MV-4-11 (cell line): ENCODE measurements at regions not wholly inside any gene's neighbourhood (a gene's known extent, or its start where the extent isn't known, plus 50 kb on each side); places are given as distances from the start of the nearest gene placed in this dataset.

Experiments
- DNase-seq: peaks from one replicate; lab custom pipeline; 2025; lab: John Stamatoyannopoulos, UW

DNA sequence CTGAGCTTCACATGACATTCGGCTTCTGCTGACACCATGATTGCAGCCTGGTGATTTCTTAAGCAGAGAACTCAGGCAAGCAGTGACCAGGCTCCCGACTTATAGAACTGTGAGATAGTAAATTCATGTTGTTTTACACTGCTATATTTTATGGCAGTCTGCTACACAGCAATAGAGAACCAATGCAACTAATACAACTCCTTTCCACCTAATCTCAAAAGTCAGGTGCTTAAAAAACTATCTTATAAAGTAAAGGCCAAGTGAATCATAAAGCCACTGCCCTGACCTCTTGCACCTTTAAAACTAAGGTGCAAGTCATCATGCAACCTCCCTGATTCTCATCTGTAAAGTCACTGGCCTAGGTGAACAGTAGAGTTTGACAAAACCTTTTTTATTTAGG is 95.3 kb upstream of the GLS start:
- DNase-seq: no peak

DNA sequence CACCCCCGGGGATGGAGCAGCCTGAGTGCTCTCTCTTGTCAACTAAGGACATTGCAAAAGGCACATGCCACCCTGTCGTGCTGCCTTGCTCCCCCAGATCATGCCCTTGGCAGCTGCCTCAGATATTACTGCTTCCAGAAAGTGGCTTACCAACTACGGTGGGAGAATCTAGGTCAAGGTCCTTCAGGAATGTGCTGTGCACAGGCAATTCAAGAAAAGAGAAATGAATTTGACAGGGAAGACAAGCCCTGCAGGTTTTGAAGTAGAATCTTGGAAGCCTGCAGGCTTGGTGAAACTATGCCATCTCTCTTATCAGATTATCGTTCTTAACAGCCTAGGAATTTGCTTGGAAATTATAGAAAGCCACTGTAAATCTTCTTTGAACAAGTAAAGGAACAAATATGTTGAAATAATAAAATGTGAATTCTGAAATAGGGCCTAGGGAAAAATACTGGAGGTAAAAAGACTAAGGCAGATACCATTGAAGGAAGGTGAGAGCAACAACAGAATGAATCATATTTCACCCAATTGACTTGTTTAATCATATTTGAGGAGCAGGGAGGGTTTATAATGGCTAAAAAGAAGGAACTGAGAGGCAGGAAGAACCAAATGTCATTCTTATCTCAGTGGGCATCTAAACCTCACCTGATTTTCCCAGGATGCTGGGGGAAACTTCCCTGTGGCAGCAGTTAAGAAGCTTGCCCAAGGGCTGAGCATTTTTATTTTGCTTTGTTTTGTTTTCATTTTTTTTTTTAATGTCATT is 94.0 kb upstream of the GLS start:
- no peak for DNase-seq

DNA sequence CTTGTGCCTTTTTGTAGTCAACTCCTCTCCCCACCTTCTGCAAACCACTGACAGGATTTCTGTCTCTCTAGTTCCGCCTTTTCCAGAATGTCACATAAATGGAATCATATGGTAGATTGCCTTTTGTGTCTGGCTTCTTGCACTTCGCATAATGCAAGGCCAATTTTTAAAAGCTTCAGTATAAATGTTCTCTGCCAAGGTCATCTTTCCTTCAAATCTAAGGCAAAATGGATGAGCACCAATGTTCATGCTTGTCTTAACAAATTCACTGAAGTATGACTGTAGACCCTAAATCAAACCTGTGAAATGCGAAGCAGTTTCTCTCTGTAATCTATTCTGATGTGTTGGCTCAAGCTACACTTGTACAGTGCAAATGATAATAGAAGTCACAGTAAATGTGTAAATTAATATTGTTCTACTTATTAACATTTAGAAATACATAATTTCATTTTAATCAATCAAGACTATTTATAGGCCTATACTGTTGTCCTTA is 92.8 kb upstream of the GLS start:
- no peak for DNase-seq

DNA sequence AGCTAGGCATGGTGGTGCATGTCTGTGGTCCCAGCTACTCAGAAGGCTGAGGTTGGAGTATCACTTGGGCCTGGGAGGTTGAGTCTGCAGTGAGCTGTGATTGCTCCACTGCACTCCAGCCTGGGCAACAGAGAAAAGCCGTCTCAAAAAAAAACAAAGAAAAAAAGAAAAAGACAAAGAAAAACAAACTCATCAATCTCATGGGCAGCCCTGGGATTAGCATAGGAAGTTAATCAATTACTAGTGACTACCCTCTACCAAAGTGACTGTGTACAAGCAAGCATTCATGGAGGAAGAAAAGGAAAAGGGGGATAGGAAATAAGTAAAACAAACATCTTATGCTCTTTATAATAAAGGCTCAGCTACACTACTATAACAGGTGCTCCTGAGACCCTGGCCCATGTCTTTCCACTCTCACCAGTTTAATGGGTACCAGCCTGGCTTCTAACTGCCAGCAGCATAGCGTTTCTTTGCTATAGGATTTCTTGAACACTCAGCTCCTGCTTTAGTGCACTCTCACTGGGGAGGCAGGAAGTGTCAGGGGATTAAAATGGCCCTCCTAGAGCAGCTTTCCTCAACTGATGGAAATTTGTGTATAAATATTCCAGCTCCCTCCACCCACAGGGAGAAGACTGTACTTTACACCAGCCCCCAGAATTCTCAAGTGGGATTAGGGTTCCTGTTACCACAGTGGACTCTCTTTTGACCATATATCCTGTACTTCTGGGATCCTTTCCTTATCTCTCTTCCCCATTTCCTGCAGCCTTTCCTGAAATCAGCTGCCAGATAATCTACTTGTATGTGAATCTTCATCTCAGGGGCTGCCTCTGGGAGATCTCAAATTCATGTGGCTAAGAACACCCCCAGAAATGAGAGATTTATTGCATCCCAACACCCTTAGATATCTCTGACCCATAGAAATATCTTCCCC is 91.3 kb upstream of the GLS start:
- DNase-seq: no peak

DNA sequence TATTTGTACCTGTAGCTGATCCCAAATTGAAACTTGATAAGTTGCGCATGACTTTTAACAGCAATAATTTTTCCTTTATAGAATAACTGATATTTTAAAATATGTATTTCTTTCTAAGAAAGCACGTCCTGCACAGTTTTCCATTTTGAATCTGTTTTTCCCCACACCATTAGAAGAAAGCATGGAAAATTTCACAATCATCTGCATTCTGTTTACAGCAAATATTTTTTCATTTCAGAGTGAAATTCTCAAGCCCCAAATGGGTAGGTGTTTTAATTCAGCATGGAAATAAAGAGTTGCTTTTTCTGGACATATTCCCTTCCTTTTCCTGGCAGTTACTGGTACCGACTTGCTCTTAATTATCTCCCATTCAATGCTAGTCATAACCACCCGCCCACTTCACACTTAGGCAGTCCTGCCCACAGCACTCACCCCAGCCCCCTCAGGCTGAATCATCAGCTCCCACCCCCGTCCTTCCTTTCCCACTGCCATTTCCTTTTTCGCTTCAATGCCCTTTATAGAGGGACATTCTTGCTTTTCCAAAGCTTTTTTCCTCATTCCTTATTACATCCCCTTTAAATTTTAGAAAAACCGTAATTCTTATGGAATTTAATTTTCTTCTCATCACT is 89.2 kb upstream of the GLS start:
- peak; percentile 9 for DNase-seq

DNA sequence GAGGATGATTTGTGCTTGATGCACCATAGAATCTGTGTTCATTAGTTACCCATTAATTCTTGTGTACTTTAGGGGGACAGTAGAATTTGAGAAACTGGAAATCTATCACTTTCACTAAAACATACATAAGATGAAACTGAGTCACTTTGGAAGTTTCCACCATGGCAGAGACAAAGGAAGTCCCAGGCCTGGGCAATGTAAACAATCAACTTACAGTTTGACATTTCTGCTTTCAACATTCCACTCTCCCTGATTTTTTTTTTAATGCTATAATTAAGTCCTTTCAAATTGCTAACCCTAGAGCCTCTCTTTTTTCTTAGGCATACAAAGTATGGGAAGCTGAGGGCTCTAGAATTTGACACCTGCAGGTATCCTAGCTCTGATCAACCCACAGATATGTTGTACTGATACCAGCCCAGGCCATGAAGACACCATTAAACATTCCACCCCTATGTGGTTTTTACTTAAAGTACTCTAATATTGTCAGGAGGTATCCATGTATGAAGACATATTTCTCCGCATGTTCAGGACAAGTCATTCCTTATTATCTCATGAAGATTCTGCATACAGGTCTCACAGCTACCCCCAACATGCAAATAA is 88.5 kb upstream of the GLS start:
- DNase-seq: no peak

DNA sequence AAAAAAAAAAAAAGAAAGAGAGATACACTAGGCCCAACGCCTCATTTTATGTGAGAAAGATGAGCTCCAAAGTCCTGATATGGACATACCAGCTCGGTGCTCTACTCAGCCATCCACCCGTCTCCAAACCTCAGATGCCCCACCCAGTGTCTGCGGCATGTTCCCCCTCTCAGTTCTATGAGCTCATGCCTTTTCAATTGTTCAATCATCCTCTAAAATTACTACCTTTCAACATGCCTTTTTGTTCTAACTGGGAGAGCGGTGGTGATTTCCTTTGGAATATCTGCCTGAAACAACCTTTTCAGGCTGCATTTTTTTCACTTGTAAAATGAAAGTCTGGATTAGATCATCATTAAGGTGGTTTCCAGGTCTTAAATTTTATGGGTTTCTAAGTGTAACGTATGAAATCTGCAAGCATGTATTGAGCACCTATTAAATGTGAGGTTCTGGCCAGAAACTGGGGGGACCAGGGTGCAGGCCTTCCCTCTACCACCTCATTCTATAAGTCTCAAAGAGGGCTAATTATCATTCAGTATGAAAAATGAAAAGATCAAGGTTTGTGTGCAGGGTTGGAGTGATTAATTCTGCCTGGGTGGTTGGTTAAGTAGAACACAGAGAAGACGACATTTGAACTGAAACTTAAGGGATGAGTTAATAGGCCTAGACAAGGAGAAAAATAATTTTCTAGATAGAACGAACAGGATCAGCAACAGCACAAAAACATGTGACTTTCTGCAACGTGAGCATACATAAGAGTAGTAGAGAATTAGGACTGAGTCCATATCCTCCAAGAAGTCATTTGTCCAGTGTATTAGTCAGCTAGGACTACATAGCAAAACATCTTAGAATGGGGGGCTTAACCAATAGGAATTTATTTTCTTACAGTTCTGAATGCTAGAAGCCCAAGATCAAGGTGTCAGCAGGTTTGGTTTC is 87.4 kb upstream of the GLS start:
- no peak for DNase-seq

DNA sequence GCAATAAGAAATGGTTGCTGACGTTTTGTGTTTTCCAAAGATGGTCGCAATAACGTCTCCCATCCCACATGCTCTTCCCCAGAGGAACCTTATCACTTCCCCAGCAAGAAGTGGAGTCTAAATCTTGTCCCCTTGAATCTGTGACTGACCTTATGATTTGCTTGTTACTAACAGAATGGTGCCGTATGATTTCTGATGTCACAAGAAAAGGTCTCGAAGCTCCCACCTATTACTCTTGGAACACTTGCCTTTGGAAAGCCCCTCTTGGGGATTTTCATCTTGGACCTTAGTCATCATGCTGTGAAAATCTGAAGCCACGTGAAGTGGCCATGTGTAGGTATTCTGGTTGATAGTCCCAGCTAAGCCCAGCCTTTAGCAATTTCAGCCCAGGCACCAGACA is 86.2 kb upstream of the GLS start:
- DNase-seq: no peak

DNA sequence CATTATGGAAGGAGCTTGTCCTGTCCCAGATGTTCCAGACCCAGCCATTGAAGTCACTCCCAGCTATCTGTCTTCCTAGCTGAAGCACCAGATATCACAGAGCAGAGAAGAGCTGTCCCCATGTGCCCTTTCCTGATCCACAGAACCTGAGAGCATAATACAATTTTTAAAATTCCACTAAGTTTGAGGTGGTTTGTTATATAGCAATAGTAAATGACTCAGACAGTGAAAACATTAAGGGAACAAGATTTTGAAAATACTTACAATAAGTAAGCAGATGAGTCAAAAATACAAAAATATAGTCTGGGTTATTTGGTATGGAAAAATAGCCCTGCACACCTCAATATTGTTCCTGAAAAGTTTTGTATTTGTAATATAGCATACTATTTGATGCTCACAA is 85.8 kb upstream of the GLS start:
- no peak for DNase-seq

DNA sequence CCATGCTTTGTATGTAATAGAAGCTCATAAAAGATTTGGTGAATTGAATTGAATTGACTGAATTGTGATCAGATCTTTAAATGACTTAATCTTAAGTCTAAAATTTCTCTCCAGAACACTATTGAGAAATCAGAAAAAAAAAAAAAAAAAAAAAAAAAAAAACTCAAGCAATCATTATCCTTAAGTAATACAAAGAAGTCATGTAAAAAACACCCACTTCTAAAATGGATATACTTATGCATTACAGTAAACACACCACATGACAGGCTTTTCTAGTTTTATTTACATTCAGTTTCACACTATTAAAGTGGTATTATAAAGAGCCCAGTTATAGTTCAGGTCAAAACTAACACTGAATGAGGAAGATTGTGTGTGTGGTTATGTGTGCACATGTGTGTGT is 84.9 kb upstream of the GLS start:
- DNase-seq: no peak

DNA sequence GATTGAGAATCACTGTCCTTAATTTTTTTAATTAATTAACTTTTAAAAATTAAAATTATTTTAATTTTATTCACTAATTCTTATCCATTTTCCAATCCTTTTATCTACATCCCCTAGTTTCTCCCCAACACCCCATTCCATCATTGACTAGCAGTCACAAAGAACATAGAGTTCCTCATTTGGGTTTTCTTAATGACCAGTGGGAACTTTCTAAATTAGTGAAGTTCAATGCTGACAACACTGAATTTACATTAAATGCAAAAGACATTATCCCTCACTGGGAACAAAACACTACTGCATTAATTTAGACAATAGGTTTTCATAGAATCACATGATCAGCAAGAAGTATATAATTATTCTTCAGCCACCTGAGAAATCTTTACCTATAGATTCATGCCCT is 80.6 kb upstream of the GLS start:
- DNase-seq: no peak

DNA sequence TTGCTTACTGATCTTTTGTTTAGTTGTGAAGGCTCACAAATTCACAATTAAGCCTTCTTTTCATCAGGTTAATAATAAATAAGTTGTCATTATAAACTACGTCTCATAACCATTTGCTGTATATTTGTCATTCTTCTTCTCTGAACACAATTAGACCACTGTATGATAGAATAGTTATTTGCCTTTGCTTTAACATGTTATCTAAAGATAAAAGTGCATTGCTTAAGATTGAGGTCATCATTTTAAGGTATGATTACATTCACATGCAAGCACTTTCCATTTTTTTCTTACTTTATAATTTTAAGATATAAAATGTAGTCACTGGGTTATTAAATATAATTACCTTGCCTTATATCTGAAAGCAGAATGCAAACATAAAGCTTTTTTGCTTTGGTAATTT is 80.1 kb upstream of the GLS start:
- DNase-seq: no peak

DNA sequence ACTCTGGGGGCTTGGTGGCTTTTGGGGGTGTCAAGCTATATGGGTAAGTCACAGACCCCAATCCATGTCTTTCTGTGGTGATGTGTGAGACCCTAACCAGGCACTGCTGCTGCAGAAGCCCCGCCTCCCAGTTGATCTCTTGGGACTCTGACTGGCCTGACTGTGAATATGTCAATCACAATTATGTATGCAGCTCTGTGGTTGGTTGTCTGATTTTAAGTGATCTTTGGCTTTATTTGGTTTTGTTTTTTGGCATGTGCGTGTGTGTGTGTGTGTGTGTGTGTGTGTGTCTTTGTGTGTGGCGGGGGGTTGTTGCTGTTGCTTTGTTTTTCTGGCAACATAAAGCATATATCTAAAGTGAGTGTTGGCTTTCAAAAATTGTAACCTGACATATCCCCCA is 78.5 kb upstream of the GLS start:
- no peak for DNase-seq

DNA sequence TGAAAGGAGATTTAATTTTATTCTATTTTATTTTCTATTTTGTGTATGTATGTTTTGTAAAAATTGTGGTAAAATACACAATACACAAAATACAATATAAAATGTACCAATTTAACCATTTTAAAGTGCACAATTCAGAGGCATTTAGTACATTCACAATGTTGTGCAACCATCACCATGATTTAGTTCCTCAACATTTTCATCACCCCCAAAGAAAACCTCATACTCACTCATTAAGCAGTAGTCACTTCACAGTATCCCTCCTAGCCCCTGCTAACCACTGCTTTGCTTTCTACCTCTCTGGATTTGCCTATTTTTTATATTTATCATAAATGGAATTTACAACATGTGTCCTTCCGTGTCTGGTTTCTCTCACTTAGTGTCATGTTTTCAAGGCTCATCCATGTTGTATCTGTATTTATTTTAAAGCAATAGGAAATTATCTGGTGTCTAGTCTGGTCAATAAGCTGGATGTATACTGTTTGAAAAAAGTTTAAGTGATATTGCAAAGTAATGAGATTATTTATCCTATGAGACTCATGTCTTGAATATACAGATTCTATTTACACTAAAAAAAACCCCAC is 77.9 kb upstream of the GLS start:
- peak; percentile 53 for DNase-seq

DNA sequence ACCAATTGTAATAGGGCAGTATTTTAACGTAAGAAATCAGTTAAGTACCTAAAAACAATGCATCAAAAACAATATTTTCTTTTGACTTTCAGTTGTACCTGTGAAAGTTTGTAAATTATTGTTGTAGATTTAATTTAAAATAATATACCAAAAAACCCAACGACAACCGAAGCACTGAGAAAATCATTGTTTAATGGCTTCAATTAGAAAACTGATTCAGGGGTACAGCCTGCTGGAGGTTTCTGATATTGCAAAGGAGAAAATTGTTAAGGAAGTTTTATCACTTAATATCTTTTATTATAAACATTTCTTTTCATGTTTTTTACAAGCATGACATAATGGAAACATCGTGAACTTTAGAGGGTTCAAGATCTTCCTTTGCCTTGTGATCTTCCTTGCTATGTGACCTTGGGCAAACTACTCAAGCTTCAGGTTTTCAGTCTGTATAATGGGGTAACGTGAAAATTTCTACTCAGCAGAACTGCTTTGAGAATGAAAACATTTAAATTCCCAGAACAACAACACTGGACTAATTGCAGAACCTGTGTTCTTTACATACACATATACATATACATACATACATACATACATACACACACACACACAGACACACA is 76.3 kb upstream of the GLS start:
- DNase-seq: no peak

DNA sequence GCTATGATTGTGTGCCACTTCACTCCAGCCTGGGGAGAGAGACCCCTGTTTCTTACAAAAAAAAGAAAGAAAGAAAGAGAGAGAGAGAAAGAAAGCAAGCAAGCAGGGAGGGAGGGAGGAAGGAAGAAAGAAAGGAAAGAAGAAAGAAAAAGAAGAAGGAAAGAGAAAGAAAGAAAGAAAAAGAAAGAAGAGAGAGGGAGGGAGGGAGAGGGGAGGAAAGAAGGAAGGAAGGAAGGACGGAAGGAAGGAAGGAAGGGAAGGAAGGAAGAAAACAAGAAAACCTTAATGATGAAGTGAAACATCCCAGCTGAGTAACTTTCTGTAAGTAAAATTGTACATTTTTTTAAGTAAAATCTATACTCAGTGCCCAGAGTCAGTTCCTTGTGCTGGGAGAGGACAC is 75.5 kb upstream of the GLS start:
- no peak for DNase-seq

DNA sequence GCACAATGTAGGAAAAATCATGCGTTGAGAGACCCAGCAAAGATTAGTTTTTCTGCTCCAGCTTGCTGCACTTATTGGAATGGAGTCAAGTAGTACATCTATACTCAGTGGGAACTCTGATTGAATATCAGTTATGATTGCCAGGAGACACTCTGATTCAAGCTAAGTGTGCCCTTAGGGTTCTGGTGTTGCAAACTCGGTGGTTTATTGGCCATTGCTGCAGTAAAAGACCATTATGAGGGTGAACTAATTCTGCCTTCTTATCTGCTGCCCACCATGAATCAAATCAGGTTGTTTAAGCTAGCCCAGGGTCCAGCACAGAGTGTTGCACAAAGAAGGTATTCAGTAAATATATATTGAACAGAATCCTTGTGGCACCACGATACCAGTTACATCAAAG is 74.8 kb upstream of the GLS start:
- no peak for DNase-seq

DNA sequence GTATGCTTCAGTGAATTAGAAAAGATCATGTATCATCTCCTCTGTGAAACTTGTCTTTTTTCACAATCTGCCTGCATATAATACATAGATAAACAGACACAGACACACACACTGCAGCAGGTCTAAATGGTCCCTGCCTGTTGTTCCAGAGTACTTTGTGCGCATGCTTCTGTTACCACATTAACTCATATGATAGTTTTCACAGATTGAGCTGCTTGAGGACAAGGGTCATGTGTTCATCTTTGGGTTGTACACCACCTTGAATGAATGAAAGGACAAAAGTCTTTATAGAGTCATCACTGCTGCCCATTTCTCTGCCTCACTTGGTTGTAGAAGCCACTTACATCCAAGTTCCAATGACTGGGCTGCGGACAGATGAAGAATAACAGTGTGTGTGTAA is 72.7 kb upstream of the GLS start:
- no peak for DNase-seq

DNA sequence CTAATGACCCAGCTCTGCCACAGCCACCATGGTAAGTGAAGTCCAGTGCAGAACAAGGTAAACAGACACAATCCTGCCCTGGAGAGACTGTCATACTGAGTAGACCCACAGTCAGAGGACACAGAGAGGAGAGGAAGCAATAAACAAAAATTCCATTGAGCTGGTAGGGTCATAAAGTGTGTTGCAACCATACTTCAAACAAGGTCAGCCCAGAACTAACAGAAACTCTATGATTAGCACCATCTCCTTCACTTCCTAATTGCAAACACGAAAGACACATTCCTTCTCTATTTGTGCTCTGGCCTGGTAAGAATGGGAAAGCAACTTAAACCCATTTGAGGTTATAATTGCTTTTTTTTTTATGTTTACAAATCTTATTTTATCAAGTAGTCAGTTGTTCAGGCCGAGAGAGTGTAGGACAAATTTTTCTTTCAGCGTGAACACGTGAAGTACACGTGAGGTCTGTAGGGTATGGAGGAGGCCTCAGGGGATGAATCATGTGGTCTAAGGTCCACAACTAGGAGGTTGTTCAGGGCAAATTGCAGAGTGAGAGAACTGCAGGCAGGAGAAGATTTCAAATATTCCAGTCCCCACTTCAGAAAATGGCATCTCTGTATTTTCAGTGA is 71.4 kb upstream of the GLS start:
- peak; percentile 76 for DNase-seq
